ENCODE measurements at regions not wholly inside any gene's neighbourhood (a gene's known extent, or its start where the extent isn't known, plus 50 kb on each side); places are given as distances from the start of the nearest gene placed in this dataset.

DNA sequence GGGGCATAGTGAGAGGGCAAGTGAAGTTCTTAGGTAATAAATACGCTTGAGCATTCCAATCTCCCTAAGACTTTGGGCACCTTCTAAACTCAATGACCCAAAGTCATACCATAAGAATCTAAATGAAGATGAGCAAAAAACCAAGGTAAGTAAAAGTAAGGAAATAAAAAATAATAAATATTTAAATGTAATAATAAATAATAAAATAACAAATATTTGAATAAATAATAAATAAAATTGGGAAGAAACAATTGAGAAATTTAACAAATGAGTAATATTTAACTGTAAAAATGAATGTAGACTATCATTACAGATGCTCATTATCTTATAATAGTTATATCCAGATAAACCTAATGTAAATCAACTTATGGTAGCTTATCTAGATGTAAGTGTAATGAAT, 391.7 kb downstream of the WDR72 start:
- H3K27me3 ChIP-seq (ENCODE audit: control insufficient read depth in 3 of 3, insufficient read depth in 3 of 3, low read depth in 1 of 3, low read length in 3 of 3), result peaks cover 0 to 3% (median 0%) of the 10 kb centered on the region in 3 experiments
- H3K4me1 ChIP-seq (ENCODE audit: control insufficient read depth in 2 of 2, insufficient read depth in 1 of 2, low read depth in 1 of 2, low read length in 2 of 2), result no peaks in the 10 kb centered on the region
- no peak overlapping the region for H3K4ac ChIP-seq (ENCODE audit: low read length)
- no peaks in the 10 kb centered on the region for H3K9me3 ChIP-seq (replicated peaks in 1 of 2; ENCODE audit: control insufficient read depth in 2 of 2, insufficient read depth in 1 of 2, low read depth in 1 of 2, low read length in 2 of 2)
- no peak overlapping the region for H2BK15ac ChIP-seq (ENCODE audit: low read length)
- H4K91ac ChIP-seq (ENCODE audit: low read depth, low read length, poor library complexity), result no peak overlapping the region
- no peak overlapping the region for H3K4me2 ChIP-seq (ENCODE audit: insufficient read depth, low read length, poor library complexity, severe bottlenecking)
- no peak overlapping the region for H3K9ac ChIP-seq (ENCODE audit: low read depth, low read length, poor library complexity)
- H3K36me3 ChIP-seq (replicated peaks in 1 of 2; ENCODE audit: control insufficient read depth in 2 of 2, insufficient read depth in 2 of 2, low read length in 2 of 2), result no peaks in the 10 kb centered on the region
- H2BK12ac ChIP-seq (ENCODE audit: low read length), result no peak overlapping the region
- no CpG with 5 or more reads among the region's 1 CpG for WGBS, 2 donors (ENCODE audit: extremely low coverage in 2 of 2, insufficient read length in 2 of 2, insufficient replicate concordance in 1 of 2)
- no peak overlapping the region for H3K23ac ChIP-seq (ENCODE audit: low read depth, low read length, poor library complexity)
- no peak overlapping the region for H2BK5ac ChIP-seq (ENCODE audit: low read length)
- H3K18ac ChIP-seq (ENCODE audit: low read length), result no peak overlapping the region
- DNase-seq (ENCODE audit: low spot score), result no peak
- H2AK5ac ChIP-seq (ENCODE audit: low read depth, low read length), result no peak overlapping the region
- H2BK120ac ChIP-seq (ENCODE audit: low read depth, low read length), result no peak overlapping the region
- no peak overlapping the region for H2AFZ ChIP-seq (ENCODE audit: low read length)
- H3K27ac ChIP-seq (replicated peaks; ENCODE audit: low read length), result no peak overlapping the region
- H3K14ac ChIP-seq (ENCODE audit: low read length), result no peak overlapping the region
- no peak overlapping the region for H4K8ac ChIP-seq (ENCODE audit: low read depth, low read length)
- no peaks in the 10 kb centered on the region for H3K79me1 ChIP-seq (ENCODE audit: low read depth, low read length)
- no peak overlapping the region for H3K4me3 ChIP-seq (ENCODE audit: low read length in 2 of 2)

DNA sequence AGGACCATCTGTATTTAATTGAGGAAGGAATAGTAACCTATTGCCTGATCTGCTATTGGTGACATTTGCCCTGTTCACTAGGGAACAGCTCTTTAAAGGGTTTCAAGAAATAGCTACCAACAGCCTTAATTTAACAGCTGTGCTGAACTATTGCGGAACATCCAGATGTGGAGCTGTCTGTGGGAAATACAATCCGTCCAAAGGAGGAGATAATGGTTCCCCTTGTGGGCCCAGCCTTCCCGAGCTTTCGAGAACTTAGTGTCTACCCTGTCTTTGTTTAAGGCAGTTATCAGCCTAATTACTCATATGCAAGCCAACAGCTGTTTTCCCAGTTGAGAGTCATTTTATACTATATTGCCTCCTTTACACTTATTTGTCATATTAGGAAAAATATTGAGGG, 398.6 kb downstream of the WDR72 start:
- no peak overlapping the region for H2BK12ac ChIP-seq (ENCODE audit: low read length)
- no peak overlapping the region for H4K8ac ChIP-seq (ENCODE audit: low read depth, low read length)
- H3K4me3 ChIP-seq (ENCODE audit: low read length in 2 of 2), result no peak overlapping the region
- no peak overlapping the region for H3K14ac ChIP-seq (ENCODE audit: low read length)
- H3K9ac ChIP-seq (ENCODE audit: low read depth, low read length, poor library complexity), result no peak overlapping the region
- WGBS, 2 donors (ENCODE audit: extremely low coverage in 2 of 2, insufficient read length in 2 of 2, insufficient replicate concordance in 1 of 2), result no CpG with 5 or more reads among the region's 4 CpGs
- H2BK15ac ChIP-seq (ENCODE audit: low read length), result no peak overlapping the region
- no peak overlapping the region for H3K23ac ChIP-seq (ENCODE audit: low read depth, low read length, poor library complexity)
- H2AFZ ChIP-seq (ENCODE audit: low read length), result no peak overlapping the region
- no peak overlapping the region for H3K18ac ChIP-seq (ENCODE audit: low read length)
- no peak overlapping the region for H3K27ac ChIP-seq (replicated peaks; ENCODE audit: low read length)
- no peak overlapping the region for H2AK5ac ChIP-seq (ENCODE audit: low read depth, low read length)
- H3K79me1 ChIP-seq (ENCODE audit: low read depth, low read length), result no peaks in the 10 kb centered on the region
- H4K91ac ChIP-seq (ENCODE audit: low read depth, low read length, poor library complexity), result no peak overlapping the region
- H3K4ac ChIP-seq (ENCODE audit: low read length), result no peak overlapping the region
- H3K36me3 ChIP-seq (replicated peaks in 1 of 2; ENCODE audit: control insufficient read depth in 2 of 2, insufficient read depth in 2 of 2, low read length in 2 of 2), result no peaks in the 10 kb centered on the region
- DNase-seq (ENCODE audit: low spot score), result no peak
- no peak overlapping the region for H3K4me2 ChIP-seq (ENCODE audit: insufficient read depth, low read length, poor library complexity, severe bottlenecking)
- H2BK120ac ChIP-seq (ENCODE audit: low read depth, low read length), result no peak overlapping the region
- no peaks in the 10 kb centered on the region for H3K9me3 ChIP-seq (replicated peaks in 1 of 2; ENCODE audit: control insufficient read depth in 2 of 2, insufficient read depth in 1 of 2, low read depth in 1 of 2, low read length in 2 of 2)
- peaks cover 0 to 3% (median 0%) of the 10 kb centered on the region in 3 experiments for H3K27me3 ChIP-seq (ENCODE audit: control insufficient read depth in 3 of 3, insufficient read depth in 3 of 3, low read depth in 1 of 3, low read length in 3 of 3)
- H2BK5ac ChIP-seq (ENCODE audit: low read length), result no peak overlapping the region
- H3K4me1 ChIP-seq (ENCODE audit: control insufficient read depth in 2 of 2, insufficient read depth in 1 of 2, low read depth in 1 of 2, low read length in 2 of 2), result no peaks in the 10 kb centered on the region

DNA sequence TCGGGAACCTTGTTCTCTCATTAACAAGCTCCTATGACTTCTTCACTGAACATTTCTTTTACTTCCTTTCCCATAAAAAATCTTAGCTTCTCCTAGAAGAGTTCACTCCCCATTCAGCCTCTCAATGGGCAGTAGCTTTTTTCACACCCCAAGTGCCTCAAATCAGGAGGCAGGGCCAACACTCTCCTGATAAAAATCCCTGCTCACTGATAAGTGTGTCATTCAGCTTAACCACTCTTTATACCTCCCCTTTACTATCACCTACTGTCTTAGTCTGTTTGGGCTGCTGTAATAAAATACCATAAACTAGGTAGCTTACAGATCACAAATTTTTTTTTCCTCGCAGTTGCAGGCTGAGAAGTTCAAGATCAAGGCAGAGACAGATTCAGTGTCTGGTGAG, 400.4 kb downstream of the WDR72 start:
- H3K79me1 ChIP-seq (ENCODE audit: low read depth, low read length), result no peaks in the 10 kb centered on the region
- no peak overlapping the region for H3K27ac ChIP-seq (replicated peaks; ENCODE audit: low read length)
- H2AFZ ChIP-seq (ENCODE audit: low read length), result no peak overlapping the region

DNA sequence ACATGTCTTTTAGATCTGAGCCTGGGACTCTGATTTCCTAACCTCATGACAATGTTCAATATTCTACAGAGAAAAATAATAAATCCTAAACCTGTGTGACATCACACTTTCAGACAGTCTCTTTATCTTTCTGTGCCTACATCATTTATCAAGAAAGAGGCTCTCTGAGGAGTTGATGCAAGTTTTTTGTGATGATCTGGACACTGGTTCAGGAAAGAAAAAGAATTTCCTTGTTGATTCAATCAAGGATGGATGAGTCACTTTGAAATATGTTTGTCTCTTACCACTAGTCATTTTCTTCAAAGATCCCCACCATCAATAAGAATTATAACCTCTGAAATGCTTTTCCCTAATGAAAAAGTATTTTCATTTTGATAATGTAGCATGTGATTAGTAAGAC, 404.6 kb downstream of the WDR72 start:
- no peak overlapping the region for H3K14ac ChIP-seq (ENCODE audit: low read length)
- no peak overlapping the region for H2AK5ac ChIP-seq (ENCODE audit: low read depth, low read length)
- peaks cover 0 to 3% (median 0%) of the 10 kb centered on the region in 3 experiments for H3K27me3 ChIP-seq (ENCODE audit: control insufficient read depth in 3 of 3, insufficient read depth in 3 of 3, low read depth in 1 of 3, low read length in 3 of 3)
- H2BK5ac ChIP-seq (ENCODE audit: low read length), result no peak overlapping the region
- H3K36me3 ChIP-seq (replicated peaks in 1 of 2; ENCODE audit: control insufficient read depth in 2 of 2, insufficient read depth in 2 of 2, low read length in 2 of 2), result no peaks in the 10 kb centered on the region
- no peak overlapping the region for H2BK15ac ChIP-seq (ENCODE audit: low read length)
- H3K18ac ChIP-seq (ENCODE audit: low read length), result no peak overlapping the region
- H3K23ac ChIP-seq (ENCODE audit: low read depth, low read length, poor library complexity), result no peak overlapping the region
- no peak overlapping the region for H2BK12ac ChIP-seq (ENCODE audit: low read length)
- H3K27ac ChIP-seq (replicated peaks; ENCODE audit: low read length), result no peak overlapping the region
- no peak overlapping the region for H3K9ac ChIP-seq (ENCODE audit: low read depth, low read length, poor library complexity)
- no peak overlapping the region for H3K4ac ChIP-seq (ENCODE audit: low read length)
- no peak for DNase-seq (ENCODE audit: low spot score)
- H3K4me1 ChIP-seq (ENCODE audit: control insufficient read depth in 2 of 2, insufficient read depth in 1 of 2, low read depth in 1 of 2, low read length in 2 of 2), result no peaks in the 10 kb centered on the region
- H4K91ac ChIP-seq (ENCODE audit: low read depth, low read length, poor library complexity), result no peak overlapping the region
- H3K4me3 ChIP-seq (ENCODE audit: low read length in 2 of 2), result no peak overlapping the region
- no peaks in the 10 kb centered on the region for H3K79me1 ChIP-seq (ENCODE audit: low read depth, low read length)
- H3K9me3 ChIP-seq (replicated peaks in 1 of 2; ENCODE audit: control insufficient read depth in 2 of 2, insufficient read depth in 1 of 2, low read depth in 1 of 2, low read length in 2 of 2), result no peaks in the 10 kb centered on the region
- no peak overlapping the region for H2AFZ ChIP-seq (ENCODE audit: low read length)
- no peak overlapping the region for H4K8ac ChIP-seq (ENCODE audit: low read depth, low read length)
- no peak overlapping the region for H2BK120ac ChIP-seq (ENCODE audit: low read depth, low read length)
- no peak overlapping the region for H3K4me2 ChIP-seq (ENCODE audit: insufficient read depth, low read length, poor library complexity, severe bottlenecking)

More for the DNA sequence above, 400.4 kb downstream of the WDR72 start:
- no peak overlapping the region for H2BK15ac ChIP-seq (ENCODE audit: low read length)
- peaks cover 0 to 3% (median 0%) of the 10 kb centered on the region in 3 experiments for H3K27me3 ChIP-seq (ENCODE audit: control insufficient read depth in 3 of 3, insufficient read depth in 3 of 3, low read depth in 1 of 3, low read length in 3 of 3)
- no peak overlapping the region for H3K18ac ChIP-seq (ENCODE audit: low read length)
- H3K4me1 ChIP-seq (ENCODE audit: control insufficient read depth in 2 of 2, insufficient read depth in 1 of 2, low read depth in 1 of 2, low read length in 2 of 2), result no peaks in the 10 kb centered on the region
- H3K9ac ChIP-seq (ENCODE audit: low read depth, low read length, poor library complexity), result no peak overlapping the region
- H3K23ac ChIP-seq (ENCODE audit: low read depth, low read length, poor library complexity), result no peak overlapping the region
- no peaks in the 10 kb centered on the region for H3K36me3 ChIP-seq (replicated peaks in 1 of 2; ENCODE audit: control insufficient read depth in 2 of 2, insufficient read depth in 2 of 2, low read length in 2 of 2)
- H2BK12ac ChIP-seq (ENCODE audit: low read length), result no peak overlapping the region
- no peak overlapping the region for H2BK120ac ChIP-seq (ENCODE audit: low read depth, low read length)
- H3K4me3 ChIP-seq (ENCODE audit: low read length in 2 of 2), result no peak overlapping the region
- H3K4me2 ChIP-seq (ENCODE audit: insufficient read depth, low read length, poor library complexity, severe bottlenecking), result no peak overlapping the region
- H2BK5ac ChIP-seq (ENCODE audit: low read length), result no peak overlapping the region
- DNase-seq (ENCODE audit: low spot score), result no peak
- H3K4ac ChIP-seq (ENCODE audit: low read length), result no peak overlapping the region
- H3K14ac ChIP-seq (ENCODE audit: low read length), result no peak overlapping the region
- H2AK5ac ChIP-seq (ENCODE audit: low read depth, low read length), result no peak overlapping the region
- no peaks in the 10 kb centered on the region for H3K9me3 ChIP-seq (replicated peaks in 1 of 2; ENCODE audit: control insufficient read depth in 2 of 2, insufficient read depth in 1 of 2, low read depth in 1 of 2, low read length in 2 of 2)
- H4K8ac ChIP-seq (ENCODE audit: low read depth, low read length), result no peak overlapping the region
- no peak overlapping the region for H4K91ac ChIP-seq (ENCODE audit: low read depth, low read length, poor library complexity)
- no CpG with 5 or more reads among the region's 2 CpGs for WGBS, 2 donors (ENCODE audit: extremely low coverage in 2 of 2, insufficient read length in 2 of 2, insufficient replicate concordance in 1 of 2)
